H1 (cell line): ENCODE measurements at regions not wholly inside any gene's neighbourhood (a gene's known extent, or its start where the extent isn't known, plus 50 kb on each side); places are given as distances from the start of the nearest gene placed in this dataset.

ENCODE experiments used
- CHD7 ChIP-seq: fragments of 300-600 bp; sonication (generic); IDR thresholded peaks from 2 replicates; pipeline ENCODE4 v1.7.1; 2012; ENCODE audit warnings: low read length, moderate library complexity, mild to moderate bottlenecking, inconsistent platforms; ENCODE audit not compliant: insufficient replicate concordance
- RBBP5 ChIP-seq: IDR thresholded peaks from 2 replicates; pipeline ENCODE4 v1.7.1; 2012; ENCODE audit warnings: low read depth, mild to moderate bottlenecking, inconsistent platforms, low read length, moderate library complexity, borderline replicate concordance
- SIN3A ChIP-seq, 2 experiments: IDR thresholded peaks in 1 of 2; conservative IDR thresholded peaks in 1 of 2; 2 replicates each; pipeline ENCODE4 v1.6.1; 2011 to 2012; ENCODE audit warnings: low read length in 2 of 2, improper control_type of control experiment in 1 of 2, low read depth in 1 of 2, mild to moderate bottlenecking in 1 of 2
- TAF7 ChIP-seq: optimal IDR thresholded peaks from 2 replicates; pipeline ENCODE3; 2011; ENCODE audit warnings: low read depth, mild to moderate bottlenecking, inconsistent platforms, low read length, moderate library complexity, borderline replicate concordance
- TF ChIP-seq, protein P1 (sequence below), 3 experiments: IDR thresholded peaks; 1 replicate in 2 of 3; 2 replicates in 1 of 3; pipeline versions ENCODE4 v1.5.1 to v1.6.1; 2011; ENCODE audit warnings: low read length in 3 of 3, mild to moderate bottlenecking in 3 of 3, inconsistent platforms in 2 of 3, low read depth in 1 of 3, moderate library complexity in 1 of 3; ENCODE audit not compliant: insufficient read depth in 1 of 3; ENCODE audit errors: control extremely low read depth in 1 of 3
- TF ChIP-seq, protein P2 (sequence below): IDR thresholded peaks from 2 replicates; pipeline ENCODE4 v1.6.1; 2012; ENCODE audit warnings: inconsistent platforms

GRCh38 chr1:213669964-213670691, 317.6 kb upstream of the PROX1 start (continued):
- TF ChIP-seq CHD7, result peak; percentile 69
- TF ChIP-seq, protein P1, sequence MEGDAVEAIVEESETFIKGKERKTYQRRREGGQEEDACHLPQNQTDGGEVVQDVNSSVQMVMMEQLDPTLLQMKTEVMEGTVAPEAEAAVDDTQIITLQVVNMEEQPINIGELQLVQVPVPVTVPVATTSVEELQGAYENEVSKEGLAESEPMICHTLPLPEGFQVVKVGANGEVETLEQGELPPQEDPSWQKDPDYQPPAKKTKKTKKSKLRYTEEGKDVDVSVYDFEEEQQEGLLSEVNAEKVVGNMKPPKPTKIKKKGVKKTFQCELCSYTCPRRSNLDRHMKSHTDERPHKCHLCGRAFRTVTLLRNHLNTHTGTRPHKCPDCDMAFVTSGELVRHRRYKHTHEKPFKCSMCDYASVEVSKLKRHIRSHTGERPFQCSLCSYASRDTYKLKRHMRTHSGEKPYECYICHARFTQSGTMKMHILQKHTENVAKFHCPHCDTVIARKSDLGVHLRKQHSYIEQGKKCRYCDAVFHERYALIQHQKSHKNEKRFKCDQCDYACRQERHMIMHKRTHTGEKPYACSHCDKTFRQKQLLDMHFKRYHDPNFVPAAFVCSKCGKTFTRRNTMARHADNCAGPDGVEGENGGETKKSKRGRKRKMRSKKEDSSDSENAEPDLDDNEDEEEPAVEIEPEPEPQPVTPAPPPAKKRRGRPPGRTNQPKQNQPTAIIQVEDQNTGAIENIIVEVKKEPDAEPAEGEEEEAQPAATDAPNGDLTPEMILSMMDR (IDR thresholded peaks at IDR 0.05; ENCODE audit: control extremely low read depth in 1 of 3, insufficient read depth in 1 of 3, low read depth in 1 of 3, low read length in 3 of 3), result peak; percentile 9 to 16 (median 15); a peak in 2 of 4 replicates
- no peak for TF ChIP-seq SIN3A (conservative IDR thresholded peaks at IDR 0.05 in 1 of 2, IDR thresholded peaks at IDR 0.05 in 1 of 2; ENCODE audit: low read depth in 1 of 2, low read length in 2 of 2)
- TF ChIP-seq, protein P2, sequence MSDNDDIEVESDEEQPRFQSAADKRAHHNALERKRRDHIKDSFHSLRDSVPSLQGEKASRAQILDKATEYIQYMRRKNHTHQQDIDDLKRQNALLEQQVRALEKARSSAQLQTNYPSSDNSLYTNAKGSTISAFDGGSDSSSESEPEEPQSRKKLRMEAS, result peak; percentile 84
- no peak for TF ChIP-seq TAF7
- peak; percentile 82; the same call in 1 of the 2 replicates for TF ChIP-seq RBBP5
